GM12891 (cell line): ENCODE measurements at regions not wholly inside any gene's neighbourhood (a gene's known extent, or its start where the extent isn't known, plus 50 kb on each side); places are given as distances from the start of the nearest gene placed in this dataset.

Experiments used
- PAX5 ChIP-seq: IDR thresholded peaks from 2 replicates; pipeline ENCODE4 v1.6.1; 2011; ENCODE audit warnings: low read length, moderate library complexity, mild to moderate bottlenecking; ENCODE audit not compliant: insufficient read depth, severe bottlenecking
- POLR2A ChIP-seq: IDR thresholded peaks from 2 replicates; pipeline ENCODE4 v1.6.1; 2011; ENCODE audit warnings: low read depth, low read length, control low read depth
- POLR2AphosphoS5 ChIP-seq: IDR thresholded peaks from 2 replicates; pipeline ENCODE4 v1.6.1; 2011; ENCODE audit warnings: low read depth, low read length, control low read depth
- SPI1 ChIP-seq: IDR thresholded peaks from 2 replicates; pipeline ENCODE4 v1.6.1; 2011; ENCODE audit warnings: low read depth, low read length, control low read depth
- TAF1 ChIP-seq: IDR thresholded peaks from 2 replicates; pipeline ENCODE4 v1.6.1; 2011; ENCODE audit warnings: low read depth, low read length, control low read depth

DNA sequence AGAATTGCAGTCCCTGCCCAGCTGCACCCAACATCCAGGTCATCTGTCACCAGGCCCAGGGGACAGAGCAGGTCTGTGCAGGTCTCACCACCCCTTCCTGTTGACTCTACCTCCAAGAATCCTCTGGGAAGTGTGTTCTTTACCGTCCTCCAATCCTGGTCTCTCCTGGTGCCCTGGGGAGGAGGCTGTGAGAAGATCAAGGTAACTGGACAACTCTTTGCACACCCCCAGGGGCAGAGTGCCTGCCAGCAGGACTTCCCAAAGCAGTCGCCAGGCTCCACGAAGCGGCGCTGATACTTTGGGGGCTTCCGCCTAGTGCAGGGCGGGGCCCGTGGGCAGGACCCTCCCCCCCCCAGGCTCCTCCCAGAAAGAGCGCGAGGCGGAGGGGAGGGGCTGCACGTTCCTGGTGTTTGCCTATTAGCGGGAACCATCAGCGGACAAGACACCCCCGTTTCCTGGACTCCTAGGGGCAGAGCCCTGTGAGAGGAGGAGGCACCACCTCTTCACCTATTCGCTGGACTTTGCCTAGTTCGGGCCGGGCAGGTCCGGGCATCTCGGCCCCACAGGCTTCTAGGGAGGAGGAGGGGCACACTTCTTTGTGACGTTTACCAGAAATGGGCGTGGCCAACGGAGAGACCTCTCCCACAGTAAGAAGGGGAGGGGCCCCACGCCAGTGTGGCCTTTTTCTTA, 918.0 kb downstream of the AACS start:
- TF ChIP-seq POLR2AphosphoS5 (no peak), POLR2A (no peak), PAX5 (no peak), SPI1 (no peak), TAF1 (no peak)
